ENCODE measurements at regions not wholly inside any gene's neighbourhood (a gene's known extent, or its start where the extent isn't known, plus 50 kb on each side); places are given as distances from the start of the nearest gene placed in this dataset.

GRCh38 chr5:165576678-165577275 lies 2071.4 kb downstream of the MAT2B start:
- Histone ChIP-seq H3K4me1 (no peaks in the 10 kb centered on the region), H3K9me3 (no peaks in the 10 kb centered on the region), H3K27me3 (no peaks in the 10 kb centered on the region), H3K27ac (no peak overlapping the region), H3K4me3 (replicated peaks in 1 of 3) (no peak overlapping the region), H3K36me3 (no peaks in the 10 kb centered on the region)
- TF ChIP-seq POLR2A (IDR thresholded peaks at IDR 0.05) (no peak), CTCF (IDR thresholded peaks at IDR 0.05) (no peak)
- no peak for DNase-seq
- 73 to 86% methylated on average over 3 of the region's 3 CpGs for WGBS, 2 donors
- intact Hi-C loops (cut with DNase I), result no loop called here

GRCh38 chr5:165579911-165580310 lies 2074.5 kb downstream of the MAT2B start:
- Histone ChIP-seq H3K27ac (no peak overlapping the region), H3K9me3 (no peaks in the 10 kb centered on the region), H3K4me3 (replicated peaks in 1 of 3) (no peak overlapping the region), H3K27me3 (no peaks in the 10 kb centered on the region), H3K36me3 (no peaks in the 10 kb centered on the region), H3K4me1 (no peaks in the 10 kb centered on the region)
- TF ChIP-seq CTCF (IDR thresholded peaks at IDR 0.05), result no peak
- no peak for TF ChIP-seq POLR2A (IDR thresholded peaks at IDR 0.05)
- intact Hi-C loops (cut with DNase I), result no loop called here
- DNase-seq, result no peak

GRCh38 chr5:165594693-165595092 lies 2089.3 kb downstream of the MAT2B start:
- Histone ChIP-seq H3K27me3 (no peaks in the 10 kb centered on the region), H3K36me3 (no peaks in the 10 kb centered on the region), H3K4me1 (no peaks in the 10 kb centered on the region), H3K9me3 (no peaks in the 10 kb centered on the region), H3K27ac (no peak overlapping the region), H3K4me3 (replicated peaks in 1 of 3) (no peak overlapping the region)
- no peak for DNase-seq
- WGBS, 2 donors, result 83 to 85% methylated on average over 1 of the region's 1 CpG
- TF ChIP-seq CTCF (IDR thresholded peaks at IDR 0.05) (no peak), POLR2A (IDR thresholded peaks at IDR 0.05) (no peak)
- intact Hi-C loops (cut with DNase I), result no loop called here

GRCh38 chr5:165602529-165602928 lies 2097.1 kb downstream of the MAT2B start:
- H3K4me1 ChIP-seq, result no peaks in the 10 kb centered on the region
- H3K27ac ChIP-seq, result no peak overlapping the region
- no peak for TF ChIP-seq CTCF (IDR thresholded peaks at IDR 0.05)
- no peak for TF ChIP-seq POLR2A (IDR thresholded peaks at IDR 0.05)
- DNase-seq, result no peak
- no peaks in the 10 kb centered on the region for H3K36me3 ChIP-seq
- H3K4me3 ChIP-seq (replicated peaks in 1 of 3), result no peak overlapping the region
- whole genome bisulfite sequencing, 2 donors, result 72 to 82% methylated on average over 8 of the region's 8 CpGs
- H3K9me3 ChIP-seq, result no peaks in the 10 kb centered on the region
- intact Hi-C loops (cut with DNase I), result no loop called here
- H3K27me3 ChIP-seq, result no peaks in the 10 kb centered on the region

- Histone ChIP-seq H3K4me3 (replicated peaks in 1 of 3) (no peak overlapping the region), H3K36me3 (no peaks in the 10 kb centered on the region), H3K27me3 (no peaks in the 10 kb centered on the region), H3K4me1 (no peaks in the 10 kb centered on the region), H3K9me3 (no peaks in the 10 kb centered on the region), H3K27ac (no peak overlapping the region)
- no peak for TF ChIP-seq CTCF (IDR thresholded peaks at IDR 0.05)
- TF ChIP-seq POLR2A (IDR thresholded peaks at IDR 0.05), result no peak
- DNase-seq, result no peak
- WGBS, 2 donors, result 92 to 94% methylated on average over 12 of the region's 12 CpGs
- intact Hi-C loops (cut with DNase I), result no loop called here
Measured at GRCh38 chr5:165607026-165607425, 2101.6 kb downstream of the MAT2B start.

Data from thyroid gland (tissue), 4 donors.